Stimulated activated CD4-positive, alpha-beta T cell treated with anti-CD3 and anti-CD28 coated beads, Interleukin-15, amount 100 ng/mL, for 48 hours (primary cell): ENCODE measurements at regions not wholly inside any gene's neighbourhood (a gene's known extent, or its start where the extent isn't known, plus 50 kb on each side); places are given as distances from the start of the nearest gene placed in this dataset.
"Not testable (repeated sequence)": the region's sequence is repeated elsewhere in the genome, so short reads cannot be mapped to it uniquely, and the experiment has no call there.

ENCODE experiments used
- DNase-seq, 2 donors: peaks; one replicate each; pipeline ENCODE4 v3.0.0-alpha.2; 2020; ENCODE audit warnings: low read depth in 2 of 2

- DNase-seq: no peak
Measured at GRCh38 chrX:121853762-121854613, 806.6 kb downstream of the GLUD2 start.

DNA sequence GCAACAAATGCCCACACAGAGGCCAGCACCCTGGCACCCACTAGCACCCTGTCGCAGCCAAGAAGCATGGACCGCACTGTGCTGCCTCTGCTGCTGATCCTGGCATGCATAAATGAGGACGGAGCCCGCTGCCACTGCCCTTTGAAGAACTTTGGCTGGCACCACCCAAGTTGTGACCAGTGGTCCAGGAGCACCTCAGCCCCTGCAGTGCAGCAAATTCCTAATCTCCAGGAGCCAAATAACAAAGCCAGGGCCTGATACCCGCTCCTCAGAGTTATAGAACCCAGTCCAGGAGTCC, 807.2 kb downstream of the GLUD2 start:
- no peak for DNase-seq

- no peak for DNase-seq
Measured at GRCh38 chrX:121858867-121859647, 811.6 kb downstream of the GLUD2 start.

DNA sequence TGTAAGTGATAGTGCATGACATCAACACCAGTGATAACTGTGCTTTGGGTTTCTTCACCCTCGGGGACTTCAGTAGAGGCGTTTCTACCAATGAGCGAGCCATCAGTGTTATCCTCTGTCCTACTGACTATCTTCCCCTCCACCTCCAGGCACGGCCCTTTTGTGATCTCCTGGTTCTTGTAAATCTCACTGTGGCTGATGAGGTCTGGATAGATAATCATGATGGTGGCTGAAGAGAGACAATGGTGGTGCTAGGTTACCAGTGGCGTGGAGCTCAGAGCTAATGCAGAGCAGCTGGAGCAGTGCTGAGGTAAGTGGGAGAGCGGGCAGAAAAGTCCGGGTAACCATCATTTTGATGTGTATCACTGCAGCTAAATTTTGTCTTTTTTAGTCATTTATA, 816.6 kb downstream of the GLUD2 start:
- no peak for DNase-seq

DNA sequence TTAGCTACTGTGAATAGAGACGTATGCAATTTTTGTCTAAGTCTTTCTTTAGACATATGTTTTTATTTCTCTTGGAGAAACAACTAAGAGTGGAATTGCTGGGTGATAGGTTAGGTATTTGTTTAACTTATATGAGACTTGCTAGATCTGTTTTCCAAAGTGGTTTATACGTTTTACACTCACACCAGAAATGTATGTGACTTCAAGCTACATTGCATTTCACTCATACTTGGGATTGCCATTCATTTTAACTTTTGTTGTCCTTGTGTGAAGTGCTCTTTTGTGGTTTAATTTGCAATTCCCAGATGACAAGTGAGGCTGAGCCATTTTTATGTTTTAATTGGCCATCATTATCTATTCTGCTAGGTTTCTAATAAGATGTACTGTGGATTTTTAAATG, 817.2 kb downstream of the GLUD2 start:
- DNase-seq: no peak

- no peak for DNase-seq
Measured at GRCh38 chrX:121869876-121870477, 822.6 kb downstream of the GLUD2 start.

GRCh38 chrX:121871122-121871521, 823.7 kb downstream of the GLUD2 start:
- no peak for DNase-seq

DNA sequence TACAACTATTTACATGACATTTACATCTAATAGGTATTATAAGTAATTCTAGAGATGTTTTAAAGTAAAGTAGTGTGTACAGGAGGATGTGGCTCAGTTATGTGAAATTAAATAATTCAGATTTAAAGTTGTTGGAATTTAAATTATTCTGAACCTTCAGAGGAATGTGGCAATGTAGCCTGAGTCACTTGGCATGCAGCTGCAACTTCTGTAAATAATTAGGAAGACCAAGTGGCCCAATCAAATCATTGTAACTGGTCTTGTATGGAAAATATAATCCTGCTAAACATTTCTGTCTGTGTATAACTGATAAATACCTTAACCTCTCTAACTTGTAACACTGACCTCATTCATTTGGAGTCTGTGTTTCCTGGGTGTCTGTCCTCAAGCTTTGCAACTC, 828.9 kb downstream of the GLUD2 start:
- no peak for DNase-seq

DNA sequence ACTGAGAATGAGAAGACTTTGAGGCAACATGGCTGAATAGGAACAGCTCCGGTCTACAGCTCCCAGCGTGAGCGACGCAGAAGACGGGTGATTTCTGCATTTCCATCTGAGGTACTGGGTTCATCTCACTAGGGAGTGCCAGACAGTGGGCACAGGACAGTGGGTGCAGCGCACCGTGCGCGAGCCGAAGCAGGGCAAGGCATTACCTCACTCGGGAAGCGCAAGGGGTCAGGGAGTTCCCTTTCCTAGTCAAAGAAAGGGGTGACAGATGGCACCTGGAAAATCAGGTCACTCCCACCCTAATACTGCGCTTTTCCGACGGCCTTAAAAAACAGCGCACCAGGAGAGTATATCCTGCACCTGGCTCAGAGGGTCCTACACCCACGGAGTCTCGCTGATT, 829.9 kb downstream of the GLUD2 start:
- not testable (repeated sequence) for DNase-seq

GRCh38 chrX:121886557-121886956, 839.1 kb downstream of the GLUD2 start:
- DNase-seq: no peak

DNA sequence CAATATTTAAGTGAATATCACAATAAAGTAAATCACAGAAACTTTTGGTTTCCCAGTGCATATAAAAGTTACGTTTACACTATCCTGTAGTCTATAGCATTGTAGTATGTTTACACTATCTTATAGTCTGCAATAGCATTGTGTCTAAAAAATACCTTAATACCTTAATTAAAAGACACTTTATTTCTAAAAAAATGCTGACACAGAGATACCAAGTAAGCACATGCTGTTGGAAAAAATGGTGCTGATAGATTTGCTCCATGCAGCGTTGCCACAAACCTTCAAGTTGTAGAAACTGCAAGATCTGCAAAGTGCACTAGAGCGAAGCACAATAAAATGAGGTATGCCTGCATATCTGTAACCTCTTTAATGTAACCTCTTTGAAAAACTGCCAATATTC, 847.3 kb downstream of the GLUD2 start:
- DNase-seq: no peak

DNA sequence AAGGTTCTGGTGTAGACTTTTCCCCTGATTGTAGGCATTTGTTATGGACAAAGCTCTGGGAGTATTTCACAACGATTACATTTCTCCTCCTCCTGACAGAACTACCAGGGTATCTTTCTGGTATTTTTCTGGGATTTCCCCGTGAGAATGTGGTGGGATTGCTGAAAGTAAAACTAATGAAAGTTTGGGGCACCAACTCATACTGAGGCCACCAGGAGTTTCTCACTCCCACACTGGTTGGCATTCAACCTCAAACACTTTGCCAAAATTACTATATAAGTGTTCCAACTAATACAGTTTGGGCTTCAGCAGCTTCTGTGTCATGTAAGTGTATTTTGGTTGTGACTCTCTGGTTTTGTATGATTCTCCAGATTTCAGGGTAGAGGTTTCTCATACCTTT, 855.1 kb downstream of the GLUD2 start:
- no peak for DNase-seq

DNA sequence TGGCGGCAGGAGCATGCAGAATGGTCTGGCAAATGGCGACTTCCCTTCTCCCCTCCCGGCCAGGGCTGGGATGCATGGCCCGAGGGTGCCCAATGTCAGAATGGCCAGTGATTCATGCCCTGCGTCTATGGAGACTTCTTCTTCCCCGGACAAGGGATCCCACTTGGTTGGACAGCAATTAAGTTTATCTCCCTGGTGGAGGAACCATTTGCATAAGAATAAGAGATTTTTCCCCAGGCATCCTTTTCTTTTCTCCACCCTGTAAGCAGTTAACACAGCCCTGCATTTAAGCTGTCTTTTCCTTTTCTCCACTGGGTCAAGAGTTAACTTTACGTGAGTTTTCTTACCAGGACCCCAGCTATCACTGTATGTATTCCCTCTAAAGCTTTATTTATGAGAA, 856.6 kb downstream of the GLUD2 start:
- no peak for DNase-seq

DNA sequence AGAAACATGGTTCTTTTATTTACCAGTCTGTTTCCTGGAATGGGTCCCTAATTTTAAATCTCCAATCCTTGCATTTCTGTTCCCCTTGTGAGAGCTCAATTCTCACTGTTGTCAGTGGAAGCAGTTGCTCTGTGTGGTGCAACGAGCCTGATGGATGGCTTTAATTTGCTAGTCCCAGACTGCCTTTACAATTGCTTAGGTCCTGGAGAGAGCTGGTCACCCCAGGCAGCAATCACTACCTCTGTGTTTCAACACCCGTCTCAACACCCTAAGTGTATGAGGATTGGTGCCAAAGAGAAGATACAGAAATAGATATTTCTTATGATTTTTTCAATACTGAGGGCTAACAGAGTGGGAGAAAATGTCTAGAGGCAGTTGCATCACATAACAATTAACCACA, 873.8 kb downstream of the GLUD2 start:
- no peak for DNase-seq

- no peak for DNase-seq
Measured at GRCh38 chrX:121931567-121931966, 884.2 kb downstream of the GLUD2 start.

- no peak for DNase-seq
Measured at GRCh38 chrX:121932688-121933087, 885.3 kb downstream of the GLUD2 start.

DNA sequence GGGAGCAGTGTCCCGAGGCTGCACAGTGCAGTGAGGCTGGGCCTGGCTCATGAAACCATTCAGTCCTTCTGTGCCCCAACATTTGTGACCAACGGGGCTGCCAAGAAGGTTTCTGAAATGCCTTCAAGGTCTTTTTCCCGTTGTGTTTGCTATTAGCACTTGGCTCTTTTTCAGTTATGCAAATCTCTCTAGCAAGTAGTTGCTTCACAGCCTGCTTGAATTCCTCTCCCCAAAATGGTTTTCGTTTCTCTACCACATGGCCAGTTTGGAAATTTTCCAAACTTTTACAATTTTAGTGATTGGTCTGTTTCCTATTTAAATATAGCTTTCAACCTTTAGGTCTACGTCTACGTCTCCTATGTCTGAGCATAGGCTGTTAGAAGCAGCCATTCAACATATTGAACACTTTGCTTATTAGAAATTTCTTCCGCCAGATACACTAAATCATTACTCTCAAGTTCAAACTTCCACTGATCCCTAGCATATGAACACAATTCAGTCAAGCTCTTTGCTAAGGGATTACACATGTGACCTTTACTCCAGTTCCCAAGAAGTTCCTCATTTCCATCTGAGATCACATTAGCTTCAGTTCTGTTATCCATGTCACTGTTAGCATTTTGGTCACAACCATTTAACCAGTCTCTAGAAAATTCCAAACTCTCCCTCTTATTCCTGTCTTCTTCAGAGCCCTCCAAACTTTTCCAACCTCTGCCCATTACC, 901.8 kb downstream of the GLUD2 start:
- DNase-seq: no peak

DNA sequence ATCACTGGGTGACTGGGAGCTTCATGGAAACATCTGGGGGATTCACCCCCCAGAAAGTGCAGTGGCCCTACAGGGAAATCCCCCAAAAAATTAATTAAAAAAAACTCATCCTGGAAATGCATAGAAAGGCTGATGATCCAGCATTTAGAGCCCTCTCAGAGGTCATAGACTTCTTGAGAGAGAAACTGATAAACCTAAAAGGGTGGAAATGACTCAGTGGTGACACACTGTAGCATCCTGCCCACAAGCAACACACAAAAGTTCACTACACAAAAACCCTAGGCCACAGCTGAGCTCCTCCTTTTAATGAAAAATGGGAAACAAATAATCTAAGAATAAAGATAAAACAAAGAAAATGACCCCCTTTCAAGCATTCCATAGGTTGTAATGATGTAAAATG, 911.5 kb downstream of the GLUD2 start:
- no peak for DNase-seq

- no peak for DNase-seq
Measured at GRCh38 chrX:121975671-121976070, 928.3 kb downstream of the GLUD2 start.

DNA sequence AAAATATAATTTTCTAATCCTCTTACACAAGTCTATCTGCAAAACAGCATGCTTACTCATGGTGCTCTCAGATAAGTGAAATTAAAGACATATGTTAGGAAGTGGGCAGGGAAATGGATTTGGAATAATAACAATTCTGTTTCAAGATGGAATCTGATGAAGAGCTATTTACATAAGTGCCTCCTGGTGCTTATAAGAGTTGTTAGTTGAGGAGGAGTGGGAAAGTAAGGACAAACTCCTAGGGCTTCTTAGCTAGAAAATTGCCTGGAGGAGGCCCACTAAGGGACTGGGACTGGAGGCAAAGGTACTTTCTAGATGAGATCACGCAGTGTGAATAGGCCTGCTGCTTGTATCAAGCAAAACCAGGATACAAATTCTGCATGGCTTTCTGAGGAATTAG, 939.8 kb downstream of the GLUD2 start:
- DNase-seq: no peak

DNA sequence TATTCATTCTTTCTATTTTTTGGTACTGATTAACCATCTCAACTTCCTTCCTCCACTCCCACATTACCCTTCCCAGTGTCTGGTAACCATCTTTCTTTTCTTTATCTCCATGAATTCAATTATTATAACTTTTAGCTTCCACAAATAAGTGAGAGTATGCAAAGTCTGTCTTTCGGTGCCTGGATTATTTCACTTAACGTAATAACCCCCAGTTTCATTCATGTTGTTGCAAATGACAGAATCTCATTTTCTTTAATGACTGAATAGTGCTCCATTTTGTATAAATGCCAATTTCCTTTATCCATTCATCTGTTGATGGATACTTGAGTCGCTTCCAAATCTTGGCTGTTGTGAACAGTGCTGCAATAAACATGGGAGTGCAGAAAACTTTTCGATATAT, 940.4 kb downstream of the GLUD2 start:
- DNase-seq: no peak

DNA sequence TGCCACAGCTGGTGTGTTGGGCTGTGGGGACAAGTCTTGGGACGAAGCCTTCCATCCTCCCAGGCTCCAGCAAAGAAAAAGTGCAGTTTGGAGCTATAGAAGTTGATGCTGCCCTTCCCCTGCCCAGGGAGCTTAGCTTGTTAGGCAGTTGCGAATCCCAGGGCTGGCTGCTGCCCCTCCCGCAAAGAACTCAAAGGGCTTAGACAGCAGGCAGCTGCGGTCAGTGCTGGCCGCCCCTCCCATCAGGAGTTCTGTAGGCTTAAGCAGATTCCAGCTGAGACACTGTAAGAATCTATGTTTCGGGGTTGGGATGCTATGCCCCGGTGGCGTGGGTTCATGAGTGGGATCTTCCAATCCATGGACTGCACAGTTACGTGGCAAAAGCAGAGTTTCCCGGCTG, 956.7 kb downstream of the GLUD2 start:
- no peak for DNase-seq
